Iris pigment epithelial cell (primary cell): ENCODE measurements at regions not wholly inside any gene's neighbourhood (a gene's known extent, or its start where the extent isn't known, plus 50 kb on each side); places are given as distances from the start of the nearest gene placed in this dataset.
"Not testable (repeated sequence)": the region's sequence is repeated elsewhere in the genome, so short reads cannot be mapped to it uniquely, and the experiment has no call there.

Experiments used
- DNase-seq: peaks from one replicate; pipeline ENCODE4 v3.0.0-alpha.2; 2011; ENCODE audit warnings: low read depth

DNA sequence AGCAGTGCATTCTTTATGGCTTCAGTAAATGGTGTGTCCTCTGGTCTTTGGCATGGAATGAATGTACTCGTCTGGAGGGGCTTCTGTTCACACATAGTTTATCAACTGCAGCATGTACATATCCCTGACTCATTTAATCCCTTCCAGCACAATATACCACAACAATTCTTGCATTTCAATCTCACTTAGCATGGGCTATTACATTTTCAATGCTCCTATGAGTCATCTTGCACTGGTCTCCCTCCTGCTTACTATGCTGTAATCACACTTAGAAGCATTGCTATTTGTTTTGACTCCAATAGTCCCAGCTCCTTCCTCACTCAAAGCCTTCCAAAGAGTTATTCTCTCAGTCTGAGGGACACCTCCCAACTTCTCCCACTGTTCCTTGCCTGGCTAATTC lies 180.9 kb upstream of the NUDT10 start:
- peak; percentile 1 for DNase-seq

DNA sequence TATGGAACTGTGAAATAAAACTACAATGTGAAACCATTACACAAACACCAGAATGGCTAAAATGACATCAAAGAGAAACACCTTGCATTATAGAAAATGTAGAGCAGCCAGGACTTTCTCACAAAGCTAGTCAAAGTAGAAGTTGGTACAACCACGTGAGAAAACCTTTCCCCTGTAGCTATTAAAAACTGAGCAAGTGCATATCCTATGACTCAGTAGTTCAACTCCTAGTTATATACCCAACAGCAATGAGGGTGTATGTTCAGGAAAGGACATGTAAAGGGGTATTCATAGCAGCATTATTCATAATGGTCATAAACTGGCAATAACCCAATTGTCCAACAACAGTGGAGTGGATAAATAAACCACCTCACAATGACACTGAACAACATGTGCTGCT lies 177.5 kb upstream of the NUDT10 start:
- no peak for DNase-seq

DNA sequence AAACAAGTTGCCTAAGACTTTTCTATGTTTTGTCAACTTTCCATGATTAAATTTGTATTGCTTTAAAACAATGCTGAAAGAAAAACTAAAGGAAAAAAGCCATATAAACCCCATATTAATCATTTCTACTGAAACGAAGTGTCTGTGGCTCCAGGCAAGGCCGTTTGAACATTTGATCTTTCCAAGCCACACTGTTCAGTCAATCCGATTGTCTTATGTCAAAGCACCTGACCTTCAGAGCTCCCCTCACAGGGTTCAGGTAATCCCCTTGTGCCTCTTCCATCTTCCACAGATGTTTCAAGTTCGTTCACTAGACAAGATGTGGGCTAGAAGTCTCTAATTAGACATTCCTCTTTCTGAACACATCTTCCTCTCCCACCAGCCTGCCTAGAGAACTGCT lies 177.1 kb upstream of the NUDT10 start:
- no peak for DNase-seq

DNA sequence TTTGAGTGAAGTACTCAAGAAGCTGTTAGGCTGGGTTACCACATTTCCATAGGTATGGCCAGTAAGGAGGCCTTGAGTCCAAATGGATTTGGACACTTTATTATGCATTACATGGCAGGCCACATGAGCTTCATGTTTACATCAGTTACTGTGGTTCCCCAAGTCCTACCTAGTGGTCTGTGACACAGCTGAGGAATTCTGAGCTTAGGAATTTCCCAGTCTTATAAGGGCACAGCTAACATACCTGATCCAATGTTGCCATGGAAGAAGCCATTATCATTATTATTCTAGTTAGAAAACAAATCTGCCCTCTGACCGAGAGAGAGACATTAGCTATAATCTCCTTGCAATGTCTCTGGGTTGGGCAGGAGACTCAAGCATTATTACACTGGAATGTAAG lies 174.4 kb upstream of the NUDT10 start:
- no peak for DNase-seq

DNA sequence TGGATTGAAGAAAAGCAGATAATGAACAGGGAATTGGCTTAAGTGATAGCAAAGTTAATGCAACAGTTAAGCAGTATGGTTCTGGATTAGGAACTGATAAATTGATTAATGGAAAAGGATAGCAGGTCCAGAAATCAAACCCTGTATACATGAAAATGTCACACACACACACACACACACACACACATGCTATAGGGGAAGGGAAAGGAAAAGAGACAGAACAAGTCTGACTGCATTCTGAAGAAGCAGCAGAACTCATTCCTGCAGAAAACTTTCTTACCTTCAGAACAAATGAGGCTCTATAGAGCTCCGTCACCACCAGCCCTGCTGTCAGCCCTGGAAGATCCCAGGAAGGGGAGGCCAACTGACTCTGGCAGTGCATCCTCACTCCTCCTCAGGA lies 173.2 kb upstream of the NUDT10 start:
- DNase-seq: not testable (repeated sequence)

DNA sequence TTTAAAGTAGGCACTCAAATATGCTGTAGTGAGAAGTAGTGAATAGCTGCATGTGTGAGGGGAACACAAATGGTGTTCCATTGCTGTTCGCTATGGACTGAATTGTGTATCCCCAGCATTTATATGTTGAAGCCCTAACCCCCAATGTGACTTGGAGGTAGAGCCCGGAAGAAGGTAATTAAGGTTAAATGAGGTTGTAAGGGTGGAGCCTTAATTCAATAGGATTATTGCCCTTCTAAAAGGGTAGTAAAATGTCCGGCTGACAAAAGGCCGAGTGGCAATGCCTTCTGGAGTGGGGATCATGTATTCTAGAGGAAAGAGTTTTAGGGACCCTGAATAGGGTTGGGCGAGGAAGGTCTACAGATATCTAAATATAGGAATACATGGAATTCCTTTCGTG lies 168.9 kb upstream of the NUDT10 start:
- DNase-seq: no peak

DNA sequence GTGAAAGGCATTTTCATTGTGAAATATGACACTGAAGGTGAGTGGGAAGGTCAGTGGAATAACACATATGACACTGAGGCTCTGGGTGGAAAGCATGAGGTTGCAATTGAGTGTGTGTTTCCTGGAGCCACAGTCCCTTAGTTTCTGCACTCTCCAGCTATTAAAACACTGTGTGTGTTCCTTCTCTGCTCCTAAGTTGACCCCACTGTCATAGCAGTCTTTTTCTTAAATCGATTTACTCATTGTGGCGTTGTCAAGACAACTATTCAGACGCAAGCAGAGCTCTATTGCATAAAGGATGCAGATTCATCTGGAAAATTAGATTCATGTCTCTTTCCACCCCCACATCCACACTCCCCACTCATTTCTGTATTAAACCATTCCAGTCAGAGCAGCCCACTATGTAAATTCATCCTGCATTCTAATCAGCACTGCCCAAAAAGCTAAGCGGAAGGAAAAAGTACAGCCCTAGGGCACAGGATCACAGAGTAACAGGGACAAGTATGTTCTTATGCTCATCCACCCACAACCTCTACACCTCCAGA lies 154.2 kb upstream of the NUDT10 start:
- DNase-seq: not testable (repeated sequence)

DNA sequence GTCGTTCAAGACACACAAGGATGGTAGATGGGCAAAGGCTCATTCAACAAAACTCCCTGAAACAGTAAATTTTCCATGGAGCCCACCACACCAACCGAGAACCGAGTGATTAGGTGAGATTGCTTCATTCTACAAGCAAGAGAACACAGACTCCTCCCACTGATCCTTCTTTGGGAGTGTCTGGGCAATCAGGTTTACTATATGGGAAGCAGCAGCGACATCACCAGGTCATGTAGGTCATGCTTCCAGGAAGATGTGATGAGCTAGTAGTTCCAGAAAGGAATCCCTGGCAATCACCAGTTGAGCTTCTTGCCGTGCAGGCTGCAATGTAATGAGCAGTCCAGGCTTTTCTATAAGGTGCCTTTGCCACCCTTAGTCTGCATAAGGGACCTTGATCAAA lies 152.8 kb upstream of the NUDT10 start:
- DNase-seq: not testable (repeated sequence)

DNA sequence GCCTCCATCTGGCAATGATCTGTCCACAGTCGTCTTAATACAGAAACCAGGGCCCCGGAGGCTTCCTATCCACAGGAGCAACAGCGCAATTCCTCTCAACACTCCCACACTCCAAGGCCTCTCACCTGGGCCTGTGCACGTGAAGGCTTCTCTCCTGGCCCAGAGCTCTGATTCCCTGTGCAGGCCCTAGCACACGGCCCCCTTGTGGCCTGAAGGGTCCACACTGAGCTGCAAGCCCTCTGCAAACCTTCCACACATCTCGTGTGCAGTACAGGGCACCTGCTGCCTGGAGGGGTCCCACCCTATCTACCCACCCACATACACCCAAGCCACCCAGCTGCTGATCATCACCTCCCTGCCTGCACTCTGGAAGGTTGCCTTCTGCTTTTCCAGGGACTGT lies 150.1 kb upstream of the NUDT10 start:
- no peak for DNase-seq

DNA sequence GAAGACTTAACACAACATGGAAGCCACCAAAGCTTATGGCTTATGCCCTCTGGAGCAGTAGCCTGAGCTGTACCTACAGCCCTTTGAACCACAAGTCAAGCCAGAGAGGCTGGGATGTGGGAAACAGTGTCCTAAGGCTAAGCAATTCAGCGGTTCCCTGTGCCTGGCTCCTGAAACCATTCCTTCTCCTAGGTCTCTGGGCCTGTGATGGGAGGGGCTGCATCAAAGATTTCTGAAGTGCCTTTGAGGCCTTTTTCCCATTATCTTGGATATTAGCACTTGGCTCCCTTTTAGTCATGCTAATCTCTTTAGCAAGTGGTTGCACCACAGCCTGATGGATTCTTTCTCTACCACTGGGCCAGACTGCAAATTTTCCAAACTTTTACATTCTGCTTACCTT lies 140.5 kb upstream of the NUDT10 start:
- DNase-seq: no peak

DNA sequence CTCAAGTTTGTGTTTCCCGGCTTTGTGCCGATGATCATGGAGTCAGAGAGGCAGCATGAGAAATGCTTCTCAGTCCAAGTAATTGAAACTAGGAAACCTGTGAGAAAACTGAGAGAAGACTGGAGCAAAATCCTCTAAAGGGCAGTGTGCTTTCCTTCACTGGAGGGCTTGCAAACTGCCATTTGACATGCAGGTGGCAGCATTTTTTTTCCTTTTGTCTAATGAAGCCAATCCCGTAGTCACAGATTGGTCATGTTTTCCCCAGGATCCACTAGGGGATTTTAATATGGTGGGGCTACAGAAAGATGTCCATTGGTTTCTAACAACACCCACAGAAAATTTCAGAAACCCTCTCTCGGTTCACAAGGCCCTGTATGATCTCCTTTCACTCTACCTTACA lies 117.4 kb upstream of the NUDT10 start:
- DNase-seq: no peak

DNA sequence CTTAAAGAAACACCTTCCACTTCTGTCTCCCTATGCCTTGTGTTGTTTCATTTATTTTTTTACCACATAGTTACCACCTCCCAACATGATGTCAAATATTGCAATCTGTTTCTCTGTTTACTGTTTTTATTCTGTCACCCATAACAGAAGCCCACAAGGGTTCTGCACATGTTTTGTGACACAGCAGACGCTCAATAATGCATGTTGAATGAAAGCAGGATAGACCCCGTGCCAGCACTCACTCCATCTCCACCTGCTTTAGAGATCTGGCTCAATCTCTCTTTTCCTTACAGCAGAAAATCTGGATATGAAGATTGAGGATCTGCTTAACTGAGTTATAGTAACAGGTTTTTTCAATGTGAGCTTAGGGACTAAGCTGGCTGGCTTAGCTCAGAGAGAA lies 116.8 kb upstream of the NUDT10 start:
- no peak for DNase-seq

DNA sequence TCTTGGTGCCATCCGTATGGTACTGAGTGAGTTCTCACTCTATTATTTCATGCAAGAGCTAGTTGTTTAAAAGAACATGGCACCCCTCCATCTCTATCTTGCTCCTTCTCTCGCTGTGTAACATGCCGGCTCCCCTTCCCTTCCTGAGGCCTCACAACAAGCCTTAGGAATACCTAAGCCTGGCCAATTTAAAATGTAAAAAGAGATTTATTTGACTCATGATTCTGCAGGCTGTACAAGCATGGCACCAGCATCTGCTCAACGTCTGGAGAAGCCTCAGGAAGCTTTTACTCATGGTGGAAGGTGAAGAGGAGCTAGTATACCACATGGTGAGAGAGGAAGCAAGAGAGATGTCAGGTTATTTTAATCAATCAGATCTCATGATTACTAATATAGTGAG lies 90.4 kb upstream of the NUDT10 start:
- no peak for DNase-seq

DNA sequence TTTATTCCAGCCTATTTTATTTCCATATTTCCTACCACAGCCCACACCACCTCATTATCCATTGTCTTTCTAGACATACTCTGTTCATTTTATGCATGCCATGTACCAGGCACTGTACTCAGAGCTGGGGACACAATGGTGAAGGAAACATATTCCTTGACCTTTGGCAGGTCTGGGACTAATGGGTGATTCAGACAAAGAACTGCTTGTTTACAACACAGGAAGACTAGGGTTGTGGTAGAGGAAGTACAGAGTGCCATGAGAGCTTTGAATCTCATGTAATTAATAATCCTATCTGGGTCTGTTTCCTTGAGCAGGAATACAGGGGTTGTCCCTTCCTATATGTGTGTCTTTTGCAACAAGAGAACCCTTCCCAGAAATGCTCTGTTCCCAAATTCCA lies 75.1 kb upstream of the NUDT10 start:
- DNase-seq: no peak

DNA sequence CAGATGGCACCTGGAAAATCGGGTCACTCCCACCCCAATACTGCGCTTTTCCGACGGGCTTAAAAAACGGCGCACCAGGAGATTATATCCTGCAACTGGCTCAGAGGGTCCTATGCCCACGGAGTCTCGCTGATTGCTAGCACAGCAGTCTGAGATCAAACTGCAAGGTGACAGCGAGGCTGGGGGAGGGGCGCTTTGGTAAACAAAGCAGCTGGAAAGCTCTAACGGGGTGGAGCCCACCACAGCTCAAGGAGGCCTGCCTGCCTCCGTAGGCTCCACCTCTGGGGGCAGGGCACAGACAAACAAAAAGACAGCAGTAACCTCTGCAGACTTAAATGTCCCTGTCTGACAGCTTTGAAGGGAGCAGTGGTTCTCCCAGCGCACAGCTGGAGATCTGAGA lies 70.4 kb upstream of the NUDT10 start:
- not testable (repeated sequence) for DNase-seq

DNA sequence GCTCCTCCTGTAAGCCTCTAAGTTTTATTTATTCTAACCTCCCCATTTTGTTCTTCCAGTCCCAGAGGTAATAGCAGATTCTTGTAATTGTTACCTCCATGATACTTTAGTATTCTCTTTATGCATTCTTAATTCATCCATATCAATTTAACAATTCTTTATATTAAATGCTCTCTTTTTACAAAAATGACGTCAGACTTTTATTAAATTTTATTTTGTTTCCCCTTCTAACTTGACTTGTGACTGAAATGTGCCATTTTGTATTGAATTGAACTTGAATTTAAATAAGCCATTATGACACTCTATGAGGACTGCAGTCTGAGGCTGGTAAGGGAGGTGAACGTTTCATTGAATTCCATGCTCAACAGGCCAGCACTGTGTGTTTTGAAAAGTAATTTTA lies 60.0 kb upstream of the NUDT10 start:
- DNase-seq: no peak

DNA sequence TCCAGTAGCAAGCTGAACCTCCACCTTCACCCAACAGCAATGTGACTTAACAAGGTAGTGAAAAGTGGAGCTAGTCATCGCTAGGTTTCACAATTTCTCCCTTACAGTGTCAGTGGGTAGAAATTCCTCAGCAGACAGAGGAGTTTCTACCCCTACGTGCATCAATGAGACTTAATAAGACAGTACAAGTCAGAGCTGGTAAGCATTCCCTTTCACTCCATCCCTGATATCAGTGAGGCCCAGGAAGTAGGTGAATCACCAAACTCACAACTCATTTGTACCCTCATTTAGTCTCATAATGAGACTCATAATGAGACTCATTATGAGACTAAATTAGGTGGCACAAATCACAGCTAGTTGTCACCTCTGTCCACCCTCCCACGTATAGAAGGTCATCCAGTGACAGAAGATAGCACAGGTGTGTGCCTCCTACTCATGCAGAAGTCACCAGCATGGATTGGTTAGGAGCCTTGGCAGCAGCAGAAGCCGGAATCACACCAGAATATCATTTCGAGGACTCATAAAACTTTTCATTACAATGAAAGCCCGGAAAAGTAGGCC lies 50.8 kb upstream of the NUDT10 start:
- DNase-seq: no peak
